GM03348 (cell line): ENCODE measurements at regions not wholly inside any gene's neighbourhood (a gene's known extent, or its start where the extent isn't known, plus 50 kb on each side); places are given as distances from the start of the nearest gene placed in this dataset.
"Not testable (repeated sequence)": the region's sequence is repeated elsewhere in the genome, so short reads cannot be mapped to it uniquely, and the experiment has no call there.

Experiments used
- DNase-seq: peaks from one replicate; pipeline ENCODE4 v3.0.0; 2012; ENCODE audit warnings: low spot score

GRCh38 chr4:132691026-132691425 lies 458.1 kb upstream of the PCDH10 start:
- DNase-seq, result no peak

DNA sequence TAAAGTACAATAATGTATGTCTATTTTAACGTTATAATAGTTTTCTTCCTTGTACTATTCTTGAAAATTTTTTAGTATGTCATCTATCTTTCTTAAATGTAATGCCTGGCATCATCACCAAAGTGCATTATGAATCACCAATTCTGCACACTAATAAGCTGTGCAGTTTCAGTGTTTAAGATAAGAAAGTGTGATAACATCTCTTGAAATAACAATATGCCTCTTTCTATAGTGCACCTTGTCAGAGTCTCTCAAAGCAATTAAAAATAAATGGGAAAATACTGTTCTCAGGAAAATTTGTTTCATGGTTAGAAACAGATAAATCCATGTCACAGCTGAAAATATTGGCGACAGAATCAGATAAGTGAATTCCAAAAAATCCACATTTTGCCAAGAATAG lies 457.4 kb upstream of the PCDH10 start:
- no peak for DNase-seq

- DNase-seq, result no peak
Observed at GRCh38 chr4:132694775-132695174, 454.3 kb upstream of the PCDH10 start.

DNA sequence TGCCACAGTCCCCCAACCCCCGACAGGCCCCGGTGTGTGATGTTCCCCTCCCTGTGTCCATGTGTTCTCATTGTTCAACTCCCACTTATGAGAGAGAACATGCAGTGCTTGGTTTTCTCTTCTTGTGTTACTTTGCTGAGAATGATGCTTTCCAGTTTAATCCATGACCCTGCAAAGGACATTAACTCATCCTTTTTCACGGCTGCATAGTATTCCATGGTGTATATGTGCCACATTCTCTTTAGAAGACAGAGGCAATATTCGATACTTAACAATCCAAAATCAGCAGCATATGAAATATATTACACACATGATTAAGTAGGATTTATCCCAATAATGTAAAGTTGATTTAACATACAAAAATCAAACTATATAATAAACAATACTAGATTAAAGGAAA lies 451.6 kb upstream of the PCDH10 start:
- not testable (repeated sequence) for DNase-seq

- no peak for DNase-seq
Observed at GRCh38 chr4:132707955-132708354, 441.1 kb upstream of the PCDH10 start.

- DNase-seq, result no peak
Observed at GRCh38 chr4:132709056-132709455, 440.0 kb upstream of the PCDH10 start.

DNA sequence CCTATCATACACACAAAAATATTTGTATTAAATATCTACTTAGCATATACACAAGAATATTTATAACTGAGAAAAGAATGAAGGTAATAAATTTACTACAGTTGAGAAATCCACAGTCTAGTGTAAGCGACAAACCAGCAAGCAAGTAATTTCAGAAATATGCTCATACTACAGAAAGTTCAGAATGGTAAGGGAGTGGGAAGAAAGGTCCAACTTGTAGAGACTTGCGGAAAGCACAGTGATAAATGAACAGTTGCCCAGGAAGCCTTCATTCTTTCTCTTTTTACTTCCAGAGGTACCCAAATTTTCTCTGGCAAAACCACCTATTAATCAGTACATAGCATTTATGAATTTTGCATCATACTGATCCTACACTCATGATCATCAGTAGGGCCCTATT lies 438.1 kb upstream of the PCDH10 start:
- no peak for DNase-seq

GRCh38 chr4:132737344-132737743 lies 411.8 kb upstream of the PCDH10 start:
- DNase-seq, result no peak

GRCh38 chr4:132759199-132759780 lies 389.8 kb upstream of the PCDH10 start:
- DNase-seq, result no peak

DNA sequence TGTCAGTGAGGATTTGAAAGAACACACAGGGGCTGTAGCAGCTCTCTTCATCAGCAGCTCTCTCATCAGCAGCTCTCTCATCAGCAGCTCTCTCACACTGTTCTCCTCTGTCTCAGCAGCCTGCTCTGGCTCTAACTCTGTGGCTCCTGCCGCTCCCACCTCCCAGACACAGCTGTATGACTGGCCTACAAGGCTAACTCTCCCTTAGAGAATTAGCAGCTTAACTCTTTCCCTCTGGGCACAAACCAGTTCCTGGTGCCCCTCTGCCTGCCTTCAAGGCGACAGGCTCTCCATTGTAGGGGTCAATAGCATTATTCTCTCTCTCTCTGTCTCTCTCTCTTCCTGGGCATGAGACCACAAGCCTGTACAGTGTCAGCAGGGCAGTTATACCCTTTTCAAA lies 385.6 kb upstream of the PCDH10 start:
- no peak for DNase-seq

DNA sequence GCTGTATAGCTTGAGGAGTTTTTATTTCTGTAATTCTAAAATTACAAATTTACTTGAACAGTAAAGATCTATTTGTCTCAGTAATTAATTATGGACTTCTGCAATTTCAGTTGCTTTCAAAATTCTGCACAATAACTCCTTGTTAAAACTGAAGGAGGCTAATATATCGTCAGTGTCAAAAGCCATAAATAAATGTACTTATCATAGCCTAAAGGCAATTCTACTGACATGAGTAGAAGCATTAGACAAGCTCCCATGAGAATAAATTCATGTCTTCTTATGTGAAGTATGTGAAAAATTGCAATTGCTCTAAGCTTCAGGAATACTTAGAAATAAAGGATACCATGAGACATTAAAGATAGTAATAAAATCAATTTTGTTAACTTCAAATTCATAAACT lies 381.2 kb upstream of the PCDH10 start:
- no peak for DNase-seq

- DNase-seq, result no peak
Observed at GRCh38 chr4:132770776-132771175, 378.3 kb upstream of the PCDH10 start.

DNA sequence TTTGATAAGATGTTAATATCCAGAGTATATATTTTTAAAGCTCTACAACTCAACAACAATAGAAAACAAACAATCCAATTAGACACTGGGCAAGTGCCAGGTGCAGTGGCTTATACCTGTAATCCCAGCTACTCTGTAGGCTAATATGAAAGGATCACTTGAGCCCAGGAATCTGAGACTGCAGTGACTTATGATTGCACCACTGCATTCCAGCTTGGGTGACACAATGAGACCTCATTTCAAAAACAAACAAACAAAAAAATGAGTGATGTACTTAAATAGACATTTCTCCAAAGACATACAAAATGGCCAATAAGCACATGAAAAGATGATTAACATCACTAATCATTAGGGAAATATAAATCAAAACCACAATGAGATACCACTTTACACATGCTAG lies 356.8 kb upstream of the PCDH10 start:
- DNase-seq, result no peak

- no peak for DNase-seq
Observed at GRCh38 chr4:132797856-132798255, 351.2 kb upstream of the PCDH10 start.

DNA sequence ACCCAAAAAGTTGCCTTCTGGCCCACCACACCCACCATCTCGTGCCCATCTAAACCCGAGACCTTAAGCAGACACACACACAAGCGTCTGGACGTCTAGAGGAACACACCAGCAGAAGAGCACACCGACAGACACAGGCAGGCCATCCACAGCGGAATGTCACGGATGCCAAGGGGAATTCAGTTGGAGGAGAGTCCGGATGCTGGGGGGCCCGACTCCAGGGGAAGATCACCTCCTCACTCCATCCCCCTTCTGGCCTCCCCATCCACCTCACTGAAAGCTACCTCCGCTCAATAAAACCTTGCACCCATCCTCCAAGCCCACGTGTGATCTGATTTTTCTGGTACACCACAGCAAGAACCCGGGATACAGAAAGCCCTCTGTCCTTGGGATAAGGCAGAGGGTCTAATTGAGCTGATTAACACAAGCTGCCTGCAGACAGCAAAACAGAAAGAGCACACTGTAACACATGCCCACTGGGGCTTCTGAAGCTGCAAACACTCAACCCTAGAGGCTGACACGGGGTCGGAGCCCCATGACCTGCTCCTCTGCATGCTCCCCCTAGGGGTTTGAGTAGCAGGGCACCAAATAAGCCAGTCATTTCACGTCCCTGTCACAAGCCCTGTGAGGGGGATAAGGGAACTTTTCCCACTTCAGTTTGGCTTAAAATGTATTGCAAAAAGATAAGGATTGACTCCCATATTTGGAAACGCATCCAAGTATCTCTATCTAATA lies 339.6 kb upstream of the PCDH10 start:
- DNase-seq, result no peak

- DNase-seq, result not testable (repeated sequence)
Observed at GRCh38 chr4:132813061-132813460, 336.0 kb upstream of the PCDH10 start.

DNA sequence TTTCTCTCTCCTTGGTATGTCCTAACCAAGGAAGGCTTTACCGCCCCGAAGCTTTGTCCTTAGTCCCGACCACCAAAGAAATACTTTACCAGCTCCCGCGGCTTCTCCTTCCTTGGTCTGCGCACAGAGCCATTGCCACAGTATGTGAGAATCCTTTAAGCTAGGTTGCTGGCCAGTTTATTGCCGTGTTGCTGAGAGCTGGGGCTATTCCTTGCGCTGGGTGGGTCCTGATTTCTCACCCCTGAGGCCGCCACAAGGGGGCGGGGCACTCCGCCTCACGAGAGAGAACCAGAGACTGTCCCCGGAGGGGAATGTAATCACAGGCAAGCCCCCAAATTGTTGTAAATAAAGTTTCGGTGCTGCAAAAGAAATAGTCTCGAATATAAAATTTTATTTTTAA lies 331.0 kb upstream of the PCDH10 start:
- no peak for DNase-seq

DNA sequence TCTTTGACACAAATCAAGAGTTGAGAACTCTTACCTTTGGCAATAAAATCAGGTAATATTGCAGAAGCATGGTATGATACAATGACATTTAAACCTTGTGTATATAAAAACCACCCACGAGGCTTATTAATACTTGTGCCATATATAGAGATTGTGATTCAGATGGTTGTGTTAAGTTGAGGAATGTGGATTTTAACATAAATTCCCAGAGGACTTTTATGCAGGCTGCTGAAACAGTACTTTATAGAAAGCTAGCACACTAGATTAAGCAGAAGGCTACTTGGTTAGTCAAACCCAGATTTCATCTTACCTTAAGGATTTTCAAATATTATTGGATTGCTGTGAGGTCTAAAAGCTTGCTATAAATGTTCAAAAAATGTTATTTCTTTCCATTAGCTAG lies 325.7 kb upstream of the PCDH10 start:
- no peak for DNase-seq

- no peak for DNase-seq
Observed at GRCh38 chr4:132824761-132825160, 324.3 kb upstream of the PCDH10 start.

DNA sequence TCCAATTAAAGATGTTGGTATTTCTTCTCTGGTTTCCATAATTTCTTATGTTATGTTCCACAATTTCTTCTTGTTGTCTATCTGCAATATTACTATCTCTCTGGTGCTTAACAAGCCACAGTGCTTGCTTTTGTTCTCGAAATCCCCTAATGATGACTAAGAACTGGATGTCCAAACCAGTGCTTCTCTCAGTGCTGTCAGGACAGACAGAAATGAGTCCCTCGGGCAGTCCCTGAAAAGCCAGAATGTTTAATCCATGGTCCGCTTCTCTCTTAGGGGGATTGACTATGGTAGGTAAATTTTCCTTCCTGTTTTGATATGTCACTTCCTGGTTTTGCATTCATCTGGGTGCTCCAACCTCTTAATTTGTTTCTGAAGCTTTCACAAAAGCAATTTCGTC lies 321.6 kb upstream of the PCDH10 start:
- DNase-seq, result no peak

- DNase-seq, result no peak
Observed at GRCh38 chr4:132838244-132838643, 310.9 kb upstream of the PCDH10 start.

DNA sequence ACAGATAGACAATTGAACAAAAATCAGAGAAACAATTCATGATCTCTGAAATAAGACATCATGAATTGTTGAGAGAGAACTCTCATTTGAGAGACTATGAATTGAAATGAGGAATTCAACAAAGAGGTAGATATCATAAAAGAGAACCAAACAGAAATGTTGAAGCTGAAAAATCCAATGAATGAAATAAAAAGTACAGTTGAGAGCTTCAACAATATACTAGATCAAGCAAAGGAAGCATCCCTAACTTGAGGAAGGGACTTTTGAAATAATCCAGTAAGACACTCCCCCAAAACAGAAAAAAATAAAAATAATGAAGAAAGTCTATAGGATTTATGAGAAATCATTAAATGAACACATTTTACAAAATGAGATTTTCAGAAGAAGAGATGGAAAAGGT lies 310.0 kb upstream of the PCDH10 start:
- no peak for DNase-seq

DNA sequence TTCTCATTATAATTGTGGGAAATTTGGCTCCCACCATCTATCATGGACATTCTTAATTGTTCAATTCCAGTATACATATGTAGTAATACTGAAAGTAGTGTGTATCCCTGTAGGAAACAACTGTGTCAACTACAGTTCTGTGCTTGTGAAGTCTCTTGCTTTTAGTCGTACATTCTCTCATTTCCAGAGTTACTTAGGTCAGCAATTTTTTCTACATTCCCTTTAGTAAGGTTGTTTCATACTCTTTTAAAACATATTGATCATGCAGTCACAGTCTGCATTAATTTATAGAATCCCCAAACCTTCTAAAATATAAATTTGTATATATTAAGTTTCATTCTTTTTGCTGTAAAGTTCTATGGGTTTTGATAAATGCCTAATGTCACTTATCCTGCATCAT lies 289.2 kb upstream of the PCDH10 start:
- no peak for DNase-seq

GRCh38 chr4:132860976-132861375 lies 288.1 kb upstream of the PCDH10 start:
- DNase-seq, result no peak
